NCI-H1048 (cell line): ENCODE measurements at regions not wholly inside any gene's neighbourhood (a gene's known extent, or its start where the extent isn't known, plus 50 kb on each side); places are given as distances from the start of the nearest gene placed in this dataset.
"Not testable (repeated sequence)": the region's sequence is repeated elsewhere in the genome, so short reads cannot be mapped to it uniquely, and the experiment has no call there.

ENCODE experiments used
- DNase-seq: peaks from one replicate; lab custom pipeline; 2025; lab: John Stamatoyannopoulos, UW

GRCh38 chr6:81906709-81907204 is 154.3 kb upstream of the TENT5A start:
- no peak for DNase-seq

DNA sequence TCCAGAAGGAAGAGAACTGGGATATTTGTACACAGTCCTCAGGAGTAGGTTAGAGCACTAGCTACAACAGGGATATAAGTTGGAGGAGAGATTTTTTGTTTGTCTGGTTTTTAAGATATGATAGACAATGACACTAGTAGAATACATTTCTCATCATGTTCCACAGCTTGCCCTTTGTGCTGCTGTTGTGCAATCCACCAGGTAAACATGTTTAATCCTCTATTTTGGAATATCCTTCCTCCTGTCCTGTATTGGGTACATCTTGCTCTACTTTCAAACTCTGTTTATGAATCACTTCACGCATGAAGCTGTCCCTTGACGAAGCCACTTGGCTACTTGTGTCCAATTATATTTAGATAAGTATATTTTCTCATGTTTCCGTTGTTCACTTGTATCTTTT is 153.6 kb upstream of the TENT5A start:
- DNase-seq, result no peak

- DNase-seq, result no peak
Measured at GRCh38 chr6:81901551-81901966, 149.1 kb upstream of the TENT5A start.

GRCh38 chr6:81900616-81901015 is 148.1 kb upstream of the TENT5A start:
- DNase-seq, result no peak

DNA sequence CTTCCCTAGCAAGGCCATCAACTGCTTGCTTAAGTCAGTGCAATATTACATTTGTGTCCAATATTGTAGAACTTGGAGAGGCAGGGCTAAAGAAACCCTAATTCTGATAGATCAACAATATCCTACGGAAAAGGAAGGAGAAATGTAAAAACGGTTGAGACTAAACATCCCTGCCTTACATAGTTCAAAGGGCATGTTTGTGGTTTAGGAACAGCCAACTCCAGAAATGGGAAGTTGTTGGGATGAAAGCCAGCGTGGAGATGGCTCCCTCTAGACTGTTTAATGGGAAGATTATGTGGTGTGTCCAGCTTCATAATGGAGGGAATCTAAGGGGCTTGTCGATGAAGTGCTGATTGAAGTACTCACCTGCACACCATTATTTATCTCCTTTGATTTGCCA is 145.3 kb upstream of the TENT5A start:
- no peak for DNase-seq

DNA sequence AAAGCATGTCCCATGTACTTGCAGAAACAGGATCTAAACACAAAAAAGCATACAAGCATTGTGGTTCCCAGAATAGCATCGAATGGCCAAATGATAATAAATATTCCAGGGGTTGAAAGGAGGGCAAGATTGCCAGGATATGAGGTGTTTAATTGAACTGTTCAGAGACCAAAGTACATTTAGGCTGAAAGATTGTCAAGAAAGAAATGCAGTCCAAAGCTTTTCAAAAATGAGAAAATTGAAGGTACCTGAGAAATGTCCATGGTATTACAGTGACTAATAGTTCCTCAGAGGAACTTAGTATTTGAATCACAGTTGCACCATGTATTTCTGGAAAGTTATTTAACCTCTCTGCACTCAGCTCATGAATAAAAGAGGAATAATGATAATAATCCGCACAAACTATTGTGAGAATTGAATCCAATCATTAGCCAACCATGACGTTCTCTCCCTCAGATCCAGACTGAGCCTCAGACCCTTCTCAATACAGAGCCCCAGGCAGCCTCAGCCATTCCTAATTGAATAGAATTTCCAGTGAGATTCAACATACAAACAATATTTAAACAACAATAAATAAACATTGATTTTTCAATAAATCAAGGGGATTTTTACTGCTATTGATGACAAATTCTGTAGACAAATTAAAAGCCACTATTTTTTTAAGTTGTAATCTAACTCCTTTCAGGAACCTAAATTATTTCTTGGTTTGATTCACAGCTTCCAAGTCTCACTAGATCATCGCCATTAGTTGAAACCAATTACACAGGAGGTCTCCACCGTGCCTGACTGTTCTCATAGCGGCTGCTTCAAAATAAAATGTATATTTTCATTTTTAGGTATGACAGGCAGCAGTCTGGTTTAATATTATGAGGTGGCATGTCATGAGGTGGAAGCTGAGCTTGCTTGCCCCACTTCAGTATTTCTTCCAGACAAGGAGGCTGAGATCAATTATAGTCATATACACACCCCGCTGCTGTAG is 144.3 kb upstream of the TENT5A start:
- no peak for DNase-seq

- no peak for DNase-seq
Measured at GRCh38 chr6:81895511-81896185, 143.2 kb upstream of the TENT5A start.

DNA sequence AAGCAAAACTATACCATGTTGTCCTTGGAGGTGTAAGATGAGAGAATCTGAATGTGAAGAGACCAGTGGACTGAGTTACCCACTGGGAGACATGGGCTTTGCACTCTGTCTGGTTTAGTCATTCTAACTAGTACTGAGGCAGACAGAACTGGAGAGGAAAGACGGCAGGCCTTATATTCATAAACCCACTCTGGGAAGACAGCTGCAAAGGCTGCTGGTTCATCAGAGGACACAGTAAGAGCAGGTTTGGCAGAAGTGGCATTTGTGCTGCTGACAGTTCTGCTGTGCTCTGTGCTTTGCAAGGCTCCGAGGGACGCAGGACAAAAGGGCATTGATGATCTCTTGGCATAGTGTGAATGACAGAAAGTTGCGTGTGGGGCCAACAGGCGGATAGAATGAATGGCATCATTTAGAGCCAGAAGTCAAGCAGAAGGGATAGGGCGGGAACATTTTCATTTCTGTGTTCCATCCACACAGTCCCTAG is 142.3 kb upstream of the TENT5A start:
- DNase-seq, result no peak

DNA sequence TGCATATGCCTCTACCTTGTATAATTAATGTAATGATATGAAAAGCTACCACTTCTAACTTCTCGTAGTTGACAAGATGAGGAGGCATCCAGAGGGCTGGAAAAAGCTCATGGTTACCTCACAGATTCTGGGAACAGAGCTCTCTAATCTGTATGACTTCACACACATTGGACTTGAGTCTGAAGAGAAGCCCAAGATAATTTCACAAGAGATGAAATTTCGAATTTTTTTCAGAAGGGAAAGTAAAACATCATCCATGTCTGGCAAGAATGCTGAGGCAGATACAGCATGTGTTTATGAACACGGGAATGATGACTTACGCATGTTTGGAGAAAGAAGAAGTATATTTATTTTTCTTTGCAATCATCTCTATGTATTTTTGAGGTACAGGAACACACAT is 141.8 kb upstream of the TENT5A start:
- no peak for DNase-seq

DNA sequence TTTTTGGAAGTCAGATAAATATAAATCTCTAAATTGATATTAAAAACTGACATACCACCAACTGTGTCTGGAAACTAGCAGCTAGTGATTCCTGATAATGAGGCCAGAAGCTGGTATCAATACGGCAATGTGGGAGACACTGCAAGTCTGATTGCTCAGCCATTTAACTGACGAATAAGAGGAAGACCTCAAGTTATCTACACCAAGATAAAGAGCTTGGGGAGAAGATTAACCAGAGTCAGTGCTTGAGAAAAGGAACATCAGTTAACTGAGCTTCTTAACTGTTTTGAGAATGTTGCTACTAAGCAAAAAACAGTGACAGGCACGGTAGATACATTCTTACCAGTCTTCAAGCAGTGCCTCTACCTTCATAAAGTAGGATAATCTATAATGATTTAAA is 140.4 kb upstream of the TENT5A start:
- DNase-seq, result no peak

DNA sequence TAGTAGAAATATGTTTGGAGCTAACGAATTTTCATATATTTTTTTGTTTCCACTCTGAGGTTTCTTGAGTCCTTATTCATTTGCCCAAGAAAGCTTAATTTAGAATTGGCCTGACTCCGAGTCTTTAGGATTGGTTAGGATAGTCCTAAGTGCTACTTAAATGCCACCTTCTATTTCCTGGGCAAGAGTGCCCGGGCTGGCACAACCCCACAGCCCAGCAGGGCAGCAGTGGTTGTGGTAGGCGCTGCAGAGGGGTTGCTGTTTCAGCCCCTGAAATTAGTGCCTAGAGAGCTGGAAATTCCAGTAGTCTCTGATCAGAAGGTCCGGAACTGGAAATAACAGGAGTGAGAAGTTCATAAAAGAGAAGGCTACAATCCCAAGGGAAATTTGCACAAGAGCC is 139.4 kb upstream of the TENT5A start:
- DNase-seq, result no peak

GRCh38 chr6:81890846-81891245 is 138.4 kb upstream of the TENT5A start:
- no peak for DNase-seq

- no peak for DNase-seq
Measured at GRCh38 chr6:81889377-81890053, 137.0 kb upstream of the TENT5A start.

DNA sequence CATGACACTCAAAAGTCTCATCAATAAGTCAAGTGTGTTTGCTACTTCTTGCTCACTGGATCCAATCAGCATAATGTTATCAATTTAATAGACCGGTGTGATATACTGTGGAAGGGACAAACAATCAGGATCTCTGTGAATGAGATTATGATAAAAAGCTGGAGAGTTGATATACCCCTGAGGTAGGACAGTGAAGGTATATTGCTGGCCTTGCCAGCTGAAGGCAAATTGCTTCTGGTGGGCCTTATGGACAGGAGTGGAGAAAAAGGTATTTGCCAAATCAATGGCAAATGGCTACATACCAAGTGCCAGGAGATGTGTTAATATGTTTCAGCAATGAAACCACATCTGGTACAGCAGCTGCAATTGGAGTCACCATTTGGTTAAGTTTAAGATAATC is 134.4 kb upstream of the TENT5A start:
- not testable (repeated sequence) for DNase-seq

- DNase-seq, result no peak
Measured at GRCh38 chr6:81886157-81886556, 133.7 kb upstream of the TENT5A start.

- DNase-seq, result no peak
Measured at GRCh38 chr6:81881660-81882059, 129.2 kb upstream of the TENT5A start.

DNA sequence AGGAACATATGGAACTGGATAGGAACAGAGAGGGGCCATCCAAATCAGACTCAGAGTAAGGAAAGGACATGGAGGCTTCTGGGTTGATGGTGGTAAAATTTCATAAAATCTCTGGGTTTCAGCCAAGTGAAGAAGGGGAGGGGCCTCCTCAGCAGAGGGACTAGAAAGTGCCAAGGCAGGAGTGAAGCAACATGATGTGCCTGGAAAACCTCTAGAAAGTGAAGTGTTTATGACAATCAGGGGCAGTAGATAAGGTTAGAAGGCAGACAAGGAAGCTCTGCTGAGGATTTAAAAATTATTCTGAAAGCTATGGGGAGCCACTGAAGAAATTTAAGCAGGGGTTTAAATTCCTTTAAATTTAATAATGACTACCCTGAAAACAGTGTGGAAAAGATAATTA is 126.0 kb upstream of the TENT5A start:
- DNase-seq, result no peak

- DNase-seq, result no peak
Measured at GRCh38 chr6:81876971-81877370, 124.5 kb upstream of the TENT5A start.

DNA sequence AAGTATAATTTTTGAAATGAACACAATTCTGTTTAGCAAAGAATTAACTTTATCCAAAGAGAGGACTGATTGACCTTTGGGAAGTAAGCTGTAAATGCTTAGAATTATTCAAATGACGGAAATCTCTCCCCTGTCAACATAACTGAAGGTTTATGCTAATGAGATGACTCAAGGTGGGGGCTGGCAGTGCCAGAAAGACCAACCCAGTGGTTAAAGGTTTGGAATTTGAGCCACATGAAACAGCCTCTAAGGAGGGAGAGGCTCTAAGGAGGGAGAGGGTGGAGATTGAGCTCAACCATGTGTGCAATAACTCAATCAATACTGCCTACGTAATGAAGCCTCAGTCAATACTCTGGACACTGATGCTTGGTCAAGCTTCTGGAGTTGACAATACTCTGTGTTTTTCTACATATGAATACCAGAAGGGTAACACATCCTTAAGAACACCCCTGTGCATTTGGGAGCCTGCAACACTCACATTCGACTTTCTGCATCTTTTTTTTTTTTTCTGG is 123.4 kb upstream of the TENT5A start:
- no peak for DNase-seq

GRCh38 chr6:81869749-81870508 is 117.4 kb upstream of the TENT5A start:
- DNase-seq, result not testable (repeated sequence)

- no peak for DNase-seq
Measured at GRCh38 chr6:81865712-81866111, 113.2 kb upstream of the TENT5A start.
